NCI-H2171 (cell line): ENCODE measurements at regions not wholly inside any gene's neighbourhood (a gene's known extent, or its start where the extent isn't known, plus 50 kb on each side); places are given as distances from the start of the nearest gene placed in this dataset.

Experiments used
- DNase-seq: peaks from one replicate; lab custom pipeline; 2025; lab: John Stamatoyannopoulos, UW

GRCh38 chr15:85976986-85977385 lies 102.7 kb upstream of the AGBL1 start:
- no peak for DNase-seq

DNA sequence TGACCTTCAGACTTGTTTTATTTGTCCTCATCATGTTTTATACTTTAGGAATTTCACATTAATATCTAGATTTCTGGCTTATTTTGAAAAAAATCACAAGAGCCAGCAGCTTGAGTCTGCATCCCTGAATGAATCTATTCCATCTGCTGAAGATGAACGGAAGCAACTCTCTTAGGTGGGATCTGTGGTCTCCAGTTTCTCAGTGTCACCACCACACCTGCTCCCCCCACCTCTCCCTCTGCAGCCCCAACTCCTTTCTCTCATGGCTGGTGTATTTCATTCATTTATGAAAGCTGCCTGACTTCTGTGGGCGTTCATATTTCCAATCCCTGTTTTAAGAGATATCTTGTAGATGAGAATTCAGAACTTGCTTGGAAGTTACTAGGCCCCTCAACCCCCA lies 102.1 kb upstream of the AGBL1 start:
- DNase-seq = no peak

GRCh38 chr15:85979929-85980328 lies 99.7 kb upstream of the AGBL1 start:
- DNase-seq = no peak

DNA sequence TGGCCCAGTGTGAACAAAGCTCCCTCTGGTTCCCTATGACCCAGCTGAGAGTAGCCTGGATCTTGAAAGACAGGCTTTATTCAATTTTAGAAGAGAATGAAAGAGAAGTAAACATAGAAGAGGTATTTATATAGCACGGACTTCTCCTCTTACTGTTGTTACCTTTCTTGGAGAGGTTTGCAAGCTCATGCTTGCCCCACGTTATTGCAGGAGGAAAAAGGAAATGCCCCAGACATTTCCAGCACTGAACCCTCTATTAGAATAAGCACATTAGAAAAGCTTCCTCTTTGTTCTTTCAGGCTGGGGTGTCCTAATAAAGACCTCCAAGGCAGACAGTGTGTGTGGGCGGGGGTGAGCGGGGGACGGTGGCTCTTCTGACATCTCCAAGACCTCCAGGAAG lies 98.7 kb upstream of the AGBL1 start:
- DNase-seq = no peak

GRCh38 chr15:85984241-85984640 lies 95.4 kb upstream of the AGBL1 start:
- no peak for DNase-seq

GRCh38 chr15:85986116-85986515 lies 93.6 kb upstream of the AGBL1 start:
- no peak for DNase-seq

DNA sequence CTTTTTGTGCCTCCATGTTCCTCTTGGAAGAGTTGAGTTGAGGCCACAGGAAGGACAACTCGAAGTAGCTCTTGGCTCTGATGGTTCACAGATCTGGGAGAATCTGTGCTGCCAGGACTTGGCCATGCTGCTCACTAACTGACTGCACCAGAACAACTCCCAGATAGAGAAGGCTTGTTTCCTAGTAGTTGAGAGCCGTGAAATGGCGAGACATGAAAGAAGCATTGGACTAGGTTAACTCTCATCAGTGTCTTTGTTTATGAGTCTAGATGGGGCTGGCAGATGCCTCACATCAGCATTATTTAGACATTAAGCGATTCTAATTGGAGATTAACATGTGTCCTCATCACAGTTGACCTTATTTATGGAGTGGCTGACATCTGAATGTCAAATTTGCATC lies 92.9 kb upstream of the AGBL1 start:
- no peak for DNase-seq

DNA sequence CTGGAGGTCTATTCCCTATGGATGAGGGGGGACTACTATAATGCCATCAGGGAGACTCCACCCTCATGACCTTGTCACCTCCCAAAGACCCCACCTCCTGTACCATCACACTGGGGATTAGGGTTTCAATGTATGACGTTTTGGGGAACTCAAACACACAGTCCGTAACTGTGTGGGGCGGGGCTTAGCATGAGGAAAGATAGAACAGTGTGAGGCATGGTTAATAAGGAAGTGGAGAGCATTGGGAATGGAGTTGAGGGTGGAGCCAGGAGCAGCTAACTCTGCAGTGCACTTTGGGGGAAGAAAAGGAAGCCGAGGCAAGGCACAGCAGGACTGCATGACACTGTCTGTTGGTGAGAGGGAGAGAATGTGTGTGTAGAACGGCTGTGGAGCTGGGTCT lies 90.9 kb upstream of the AGBL1 start:
- DNase-seq = no peak

- no peak for DNase-seq
Measured at GRCh38 chr15:85992224-85992623, 87.4 kb upstream of the AGBL1 start.

GRCh38 chr15:85993116-85993515 lies 86.6 kb upstream of the AGBL1 start:
- DNase-seq = peak; percentile 70

- no peak for DNase-seq
Measured at GRCh38 chr15:85997618-85998017, 82.1 kb upstream of the AGBL1 start.

DNA sequence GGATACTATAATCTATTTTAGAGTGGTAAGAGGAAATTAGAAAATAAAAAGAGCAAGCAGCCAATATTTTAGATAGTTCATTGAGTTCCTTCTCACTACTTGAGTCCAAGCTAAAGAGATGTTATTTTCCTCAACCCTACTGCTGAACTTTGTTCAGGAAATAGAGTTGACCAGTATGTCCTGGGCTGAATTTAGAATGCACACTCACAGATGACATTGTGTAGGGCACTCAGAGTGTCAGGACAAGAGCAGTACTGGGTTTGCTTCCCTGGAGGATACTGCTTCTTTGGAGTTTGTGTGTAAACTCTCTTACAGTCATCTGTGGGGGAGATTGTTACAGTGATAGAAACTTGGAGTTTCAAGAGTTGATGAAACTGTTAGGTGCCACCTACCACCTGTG lies 80.0 kb upstream of the AGBL1 start:
- no peak for DNase-seq

- no peak for DNase-seq
Measured at GRCh38 chr15:86001200-86001599, 78.5 kb upstream of the AGBL1 start.

DNA sequence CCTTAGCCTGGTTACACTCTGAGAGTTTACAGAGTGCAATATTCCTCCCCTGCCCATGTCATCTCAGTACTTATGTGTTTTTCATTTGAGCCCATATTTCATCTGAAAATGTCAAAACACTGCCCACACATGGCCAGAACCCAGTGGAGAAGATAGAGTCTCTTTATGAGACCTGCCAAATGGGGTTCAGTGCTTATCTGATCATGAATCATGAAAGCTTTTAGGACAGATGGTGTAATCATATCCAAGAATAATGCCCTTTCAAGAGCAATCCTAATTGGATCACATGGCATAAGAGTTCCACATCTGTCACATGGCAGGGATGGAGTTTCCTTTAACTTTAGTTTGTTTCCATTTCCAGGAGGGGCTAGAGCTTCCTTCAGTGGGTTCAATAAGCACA lies 77.2 kb upstream of the AGBL1 start:
- peak; percentile 93 for DNase-seq

DNA sequence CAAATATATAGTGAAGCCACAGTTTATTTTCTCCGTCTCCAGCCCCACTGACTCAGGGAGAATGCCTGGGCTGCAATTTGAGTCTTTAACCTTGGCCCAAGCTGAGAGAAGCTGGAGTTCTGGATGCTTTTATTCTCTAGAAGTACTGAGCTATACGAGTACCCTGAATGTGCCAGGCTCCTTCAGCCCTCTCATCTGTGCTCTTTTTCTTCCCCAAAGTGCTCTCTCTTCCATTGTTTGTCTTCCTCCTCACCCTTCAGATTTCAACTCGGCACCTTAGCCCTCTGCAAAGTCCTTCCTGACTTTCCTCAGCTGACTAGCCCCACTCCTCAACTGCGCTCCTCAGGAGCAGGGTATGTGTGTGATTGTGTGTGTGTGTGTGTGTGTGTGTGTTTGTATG lies 75.6 kb upstream of the AGBL1 start:
- no peak for DNase-seq

- no peak for DNase-seq
Measured at GRCh38 chr15:86006546-86006945, 73.1 kb upstream of the AGBL1 start.

DNA sequence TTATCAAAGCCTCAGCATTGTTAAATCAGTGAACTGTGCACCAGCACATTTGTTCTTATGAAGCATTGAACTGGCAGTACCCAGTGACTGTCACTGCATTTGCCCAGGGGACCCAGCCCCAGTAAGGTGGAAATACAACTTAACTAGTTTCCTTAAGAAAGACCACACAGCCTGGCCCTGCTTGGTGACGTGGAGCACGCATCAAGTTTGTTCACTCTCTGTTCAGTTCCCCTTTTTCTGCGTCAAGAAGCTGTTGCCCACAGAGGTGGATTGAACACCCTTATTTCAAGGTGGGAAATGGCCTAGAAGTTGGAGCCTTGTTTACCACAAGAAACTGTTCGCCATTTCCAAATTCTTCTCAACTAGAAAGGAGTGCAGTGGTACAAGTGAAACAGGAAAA lies 69.9 kb upstream of the AGBL1 start:
- no peak for DNase-seq

GRCh38 chr15:86010398-86010797 lies 69.3 kb upstream of the AGBL1 start:
- DNase-seq = no peak

DNA sequence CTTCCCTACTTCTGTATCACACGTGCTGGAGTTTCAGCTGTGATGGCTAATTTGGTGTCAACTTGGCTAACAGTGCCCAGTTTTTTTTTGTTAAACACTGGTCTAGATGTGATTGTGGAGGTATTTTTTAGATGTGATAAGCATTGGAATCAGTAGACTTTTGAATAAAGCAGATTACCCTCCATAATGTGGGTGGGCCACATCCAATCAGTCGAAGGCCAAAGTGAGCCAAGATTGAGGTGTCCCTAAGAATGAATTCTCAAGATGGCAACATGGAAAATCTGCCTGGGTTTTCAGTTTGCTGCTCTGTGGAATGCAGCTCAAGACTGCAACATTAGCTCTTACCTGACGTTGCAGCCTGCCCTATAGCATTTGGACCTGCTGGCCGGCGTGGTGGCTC lies 68.8 kb upstream of the AGBL1 start:
- no peak for DNase-seq

- no peak for DNase-seq
Measured at GRCh38 chr15:86014016-86014415, 65.7 kb upstream of the AGBL1 start.

GRCh38 chr15:86016750-86017149 lies 62.9 kb upstream of the AGBL1 start:
- DNase-seq = no peak

DNA sequence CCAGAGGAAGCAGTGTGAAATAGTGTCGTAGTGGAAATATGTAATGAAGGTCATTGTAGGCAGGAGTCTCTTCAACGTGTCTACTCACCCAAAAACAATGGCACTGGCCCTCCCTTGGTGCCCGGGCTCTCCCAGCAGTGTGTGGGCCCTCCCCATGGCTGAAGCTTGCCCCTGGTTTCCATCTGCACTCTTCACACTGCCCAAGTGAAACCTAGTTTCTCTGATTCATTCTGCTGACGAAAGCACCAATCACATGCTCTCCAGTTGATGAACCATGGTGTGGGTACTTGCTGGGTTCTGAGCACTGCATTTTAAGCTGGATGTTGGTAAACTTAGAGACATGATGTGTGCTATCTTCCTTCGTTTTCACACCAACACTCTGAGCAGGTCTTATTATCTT lies 61.0 kb upstream of the AGBL1 start:
- no peak for DNase-seq

GRCh38 chr15:86021281-86022264 lies 58.1 kb upstream of the AGBL1 start:
- no peak for DNase-seq

DNA sequence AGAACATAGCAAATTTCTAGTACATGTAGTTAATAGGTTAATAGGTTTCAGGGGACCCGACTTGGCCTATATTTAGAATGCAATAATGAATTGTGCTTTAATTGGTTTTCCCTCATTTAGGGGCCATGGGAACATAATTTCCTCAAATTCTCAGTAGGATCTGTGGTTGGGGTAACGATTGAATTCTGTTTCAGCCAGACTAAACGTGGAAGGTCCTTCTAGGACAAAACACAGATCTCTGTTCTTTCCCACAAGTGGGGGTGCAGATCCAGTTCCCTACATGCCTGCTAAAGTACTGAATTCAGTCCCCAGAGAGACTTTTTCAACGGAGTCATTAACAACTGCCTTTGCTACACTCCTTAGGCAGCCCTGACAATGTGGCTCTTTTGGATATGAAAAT lies 50.7 kb upstream of the AGBL1 start:
- DNase-seq = peak; percentile 9
